Endothelial cell of umbilical vein (primary cell): ENCODE measurements at regions not wholly inside any gene's neighbourhood (a gene's known extent, or its start where the extent isn't known, plus 50 kb on each side); places are given as distances from the start of the nearest gene placed in this dataset.

Experiments used
- BruUV-seq: library from RNA; stranded (reverse); fragments of 400-500 nt; replicated peaks from 2 replicates; lab custom pipeline; 2021; lab: Mats Ljungman, UMichigan
- CTCF ChIA-PET: fragments of 300-600, 350-600 bp; sonication (Branson Sonifier 250); formaldehyde crosslinking; loops from one replicate; lab custom pipeline; 2021; ENCODE audit warnings: antibody characterized with exemption, inconsistent platforms; lab: Charles Lee
- POLR2A ChIA-PET: fragments of 300-600, 350-600 bp; sonication (Branson Sonifier 250); formaldehyde crosslinking; loops from one replicate; lab custom pipeline; 2021; ENCODE audit warnings: antibody characterized with exemption, inconsistent platforms; lab: Charles Lee
- DNase-seq: peaks from one replicate; pipeline ENCODE4 v3.0.0-alpha.2; 2011; ENCODE audit warnings: low read depth, low spot score
- FAIRE-seq: peaks from 2 replicates; lab custom pipeline; 2011; peaks lifted over from hg19 to GRCh38; lab: Jason Lieb, UNC
- H2AFZ ChIP-seq: 2 replicates; pipeline ENCODE4 v1.6.0; 2012; ENCODE audit warnings: low read depth, low read length, control low read depth, inconsistent platforms
- H3K27ac ChIP-seq: 2 replicates; pipeline ENCODE4 v1.5.1; 2011; ENCODE audit warnings: low read depth, mild to moderate bottlenecking, control low read depth, low read length, moderate library complexity; ENCODE audit not compliant: insufficient read depth
- H3K27me3 ChIP-seq, 2 experiments: 2 replicates each; pipeline versions ENCODE4 v1.6.0 to v1.6.1; 2011; ENCODE audit warnings: low read length in 2 of 2, mixed read lengths in 1 of 2; ENCODE audit not compliant: control insufficient read depth in 2 of 2, insufficient read depth in 2 of 2
- H3K36me3 ChIP-seq, 2 experiments: 2 replicates in 1 of 2; 3 replicates in 1 of 2; pipeline ENCODE4 v1.5.1; 2011; ENCODE audit warnings: low read length in 2 of 2, mild to moderate bottlenecking in 1 of 2, moderate library complexity in 1 of 2; ENCODE audit not compliant: control insufficient read depth in 2 of 2, insufficient read depth in 2 of 2; ENCODE audit errors: extremely low read depth in 1 of 2
- H3K4me1 ChIP-seq: 3 replicates; pipeline ENCODE4 v1.5.1; 2011; ENCODE audit warnings: mild to moderate bottlenecking, low read length; ENCODE audit not compliant: control insufficient read depth, insufficient read depth; ENCODE audit errors: extremely low read depth
- H3K4me2 ChIP-seq: 2 replicates; pipeline ENCODE4 v1.6.1; 2011; ENCODE audit warnings: low read length, control low read depth, mixed read lengths; ENCODE audit not compliant: insufficient read depth
- H3K4me3 ChIP-seq, 3 experiments: fragments of 200-600 bp in 1 of 3; sonication (generic), shearing (Covaris generic) in 1 of 3; replicated peaks in 1 of 3; 2 replicates each; pipeline ENCODE4 v1.5.1; 2011 to 2016; ENCODE audit warnings: control low read depth in 3 of 3, low read length in 3 of 3, mild to moderate bottlenecking in 2 of 3, inconsistent platforms in 1 of 3, low read depth in 1 of 3, moderate library complexity in 1 of 3; ENCODE audit not compliant: insufficient read depth in 1 of 3
- H3K79me2 ChIP-seq: 2 replicates; pipeline ENCODE4 v1.6.0; 2012; ENCODE audit warnings: low read length, inconsistent platforms; ENCODE audit not compliant: control insufficient read depth, insufficient read depth
- H3K9ac ChIP-seq: replicated peaks from 2 replicates; pipeline ENCODE3; 2011; ENCODE audit warnings: low read length, control low read depth; ENCODE audit not compliant: insufficient read depth; ENCODE audit errors: extremely low read depth
- H3K9me1 ChIP-seq: replicated peaks from 3 replicates; pipeline ENCODE4 v1.6.0; 2011; ENCODE audit warnings: mild to moderate bottlenecking, low read length; ENCODE audit not compliant: control insufficient read depth, insufficient read depth; ENCODE audit errors: extremely low read depth
- H3K9me3 ChIP-seq: replicated peaks from 2 replicates; pipeline ENCODE4 v1.5.1; 2012; ENCODE audit warnings: low read length, inconsistent platforms; ENCODE audit not compliant: control insufficient read depth, insufficient read depth
- H4K20me1 ChIP-seq: replicated peaks from 2 replicates; pipeline ENCODE3; 2011; ENCODE audit warnings: mild to moderate bottlenecking, low read length; ENCODE audit not compliant: control insufficient read depth, insufficient read depth; ENCODE audit errors: extremely low read depth
- CTCF ChIP-seq, 2 donors: IDR thresholded peaks; 1 replicate in 1 of 2; 2 replicates in 1 of 2; pipeline ENCODE4 v1.5.1; 2011; ENCODE audit warnings: low read length in 2 of 2, mild to moderate bottlenecking in 2 of 2, moderate library complexity in 2 of 2, control low read depth in 1 of 2, inconsistent platforms in 1 of 2, low read depth in 1 of 2; ENCODE audit not compliant: insufficient read depth in 1 of 2; ENCODE audit errors: extremely low read depth in 1 of 2
- EZH2 ChIP-seq: IDR thresholded peaks from 2 replicates; pipeline ENCODE4 v1.6.1; 2012; ENCODE audit warnings: borderline replicate concordance, low read depth, mild to moderate bottlenecking, moderate library complexity, low read length, inconsistent platforms; ENCODE audit not compliant: severe bottlenecking
- FOS ChIP-seq: IDR thresholded peaks from 2 replicates; pipeline ENCODE4 v1.6.1; 2011; ENCODE audit warnings: mild to moderate bottlenecking, low read length, moderate library complexity, borderline replicate concordance; ENCODE audit not compliant: insufficient read depth
- GATA2 ChIP-seq: IDR thresholded peaks from 2 replicates; pipeline ENCODE4 v1.7.0; 2011; ENCODE audit warnings: low read depth, mild to moderate bottlenecking, moderate library complexity, mixed read lengths, low read length; ENCODE audit not compliant: insufficient read length, insufficient read depth
- JUN ChIP-seq: IDR thresholded peaks from 2 replicates; pipeline ENCODE4 v1.6.1; 2011; ENCODE audit warnings: borderline replicate concordance, low read depth; ENCODE audit not compliant: insufficient read length, insufficient read depth
- MYC ChIP-seq: IDR thresholded peaks from one replicate; pipeline ENCODE4 v1.6.1; 2011; ENCODE audit warnings: mild to moderate bottlenecking, low read depth, low read length
- POLR2A ChIP-seq: IDR thresholded peaks from 2 replicates; pipeline ENCODE4 v1.6.1; 2012; ENCODE audit warnings: low read depth, mild to moderate bottlenecking, control low read depth, low read length
- POLR2AphosphoS5 ChIP-seq: IDR thresholded peaks from 2 replicates; pipeline ENCODE4 v1.6.1; 2012; ENCODE audit warnings: low read depth, mild to moderate bottlenecking, control low read depth, low read length, moderate library complexity; ENCODE audit not compliant: insufficient read depth
- dilution Hi-C: fragments of 300-500 bp; cut with MboI; formaldehyde crosslinking; loops from one replicate; pipeline ENCODE4 v1.15.0; 2019; ENCODE audit warnings: low sequenced_read_pairs; ENCODE audit not compliant: extremely low pct_ligation_motif_present
- intact Hi-C: fragments of 100-400 bp; cut with micrococcal nuclease; formaldehyde crosslinking; loops from one replicate; pipeline ENCODE4 v1.10.0; 2022
- TF ChIP-seq, protein P1 (sequence below): IDR thresholded peaks from 2 replicates; pipeline ENCODE4 v1.6.1; 2011; ENCODE audit not compliant: insufficient read depth, insufficient read length

DNA sequence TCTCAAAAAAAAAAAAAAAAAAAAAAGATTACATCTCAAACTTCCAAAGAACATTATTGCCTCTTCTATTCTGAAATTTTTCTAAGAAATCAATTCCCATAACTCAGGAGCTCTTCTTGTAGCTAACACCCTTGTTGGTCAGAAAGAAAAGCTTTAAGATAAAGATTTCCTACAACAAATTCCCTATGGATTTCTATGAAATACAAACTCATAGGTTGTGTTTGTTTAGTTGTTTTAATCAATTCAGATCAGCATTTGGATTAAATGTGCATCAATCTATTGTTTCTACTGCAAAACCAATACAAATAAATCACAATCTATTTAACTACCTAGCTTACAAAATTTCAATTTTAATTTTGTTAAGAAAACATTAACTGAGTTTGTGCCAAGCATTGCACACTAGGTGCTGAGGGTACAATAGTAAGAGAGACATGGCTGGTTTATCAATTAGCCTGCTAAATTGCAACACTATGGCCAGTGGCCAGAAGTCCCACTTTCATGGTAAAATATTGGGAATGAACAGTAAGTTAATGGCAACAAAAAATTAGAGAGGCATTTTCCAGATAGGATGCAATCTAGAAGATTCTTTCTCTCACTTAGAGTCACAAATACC, 80.2 kb upstream of the MYCN start:
- Histone ChIP-seq H3K4me3 (no peak overlapping the region), H3K4me2 (no peak overlapping the region), H3K9ac (no peak overlapping the region), H3K4me1 (no peaks in the 10 kb centered on the region), H3K27me3 (no peaks in the 10 kb centered on the region), H4K20me1 (no peaks in the 10 kb centered on the region), H2AFZ (no peak overlapping the region), H3K9me1 (no peaks in the 10 kb centered on the region), H3K36me3 (no peaks in the 10 kb centered on the region), H3K79me2 (no peaks in the 10 kb centered on the region), H3K27ac (no peak overlapping the region), H3K9me3 (no peaks in the 10 kb centered on the region)
- no peak for TF ChIP-seq MYC
- no peak for TF ChIP-seq EZH2
- no peak for TF ChIP-seq GATA2
- no peak for TF ChIP-seq FOS
- TF ChIP-seq, protein P1, sequence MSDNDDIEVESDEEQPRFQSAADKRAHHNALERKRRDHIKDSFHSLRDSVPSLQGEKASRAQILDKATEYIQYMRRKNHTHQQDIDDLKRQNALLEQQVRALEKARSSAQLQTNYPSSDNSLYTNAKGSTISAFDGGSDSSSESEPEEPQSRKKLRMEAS = no peak
- TF ChIP-seq POLR2AphosphoS5 = no peak
- no peak for TF ChIP-seq JUN
- TF ChIP-seq CTCF (IDR thresholded peaks at IDR 0.05; ENCODE audit: extremely low read depth in 1 of 2, insufficient read depth in 1 of 2, low read depth in 1 of 2, low read length in 2 of 2) = no peak
- TF ChIP-seq POLR2A = no peak
- dilution Hi-C loops = no loop called here
- DNase-seq (no peak), FAIRE-seq (no peak)
- POLR2A ChIA-PET = no interaction called here
- CTCF ChIA-PET = interaction anchor here (1.2 kb wide), 1 partner anchor 15 kb away, joined by 5 read pairs; no protein-coding TSS in a partner anchor
- intact Hi-C loops = no loop called here
- no TSS peak for BruUV-seq
